ENCODE measurements at regions not wholly inside any gene's neighbourhood (a gene's known extent, or its start where the extent isn't known, plus 50 kb on each side); places are given as distances from the start of the nearest gene placed in this dataset.
A peak's percentile ranks its signal among the peaks of the same experiment; 100 is the strongest.

- Histone ChIP-seq H3K27ac (ENCODE audit: low read length) (no peak overlapping the region), H3K27me3 (ENCODE audit: control insufficient read depth in 1 of 2, insufficient read depth in 2 of 2, low read length in 2 of 2) (peaks cover 22 to 33% of the 10 kb centered on the region in 2 donors), H3K4me3 (ENCODE audit: low read length in 2 of 2) (no peak overlapping the region), H3K4me1 (ENCODE audit: control insufficient read depth, insufficient read depth, low read length) (no peaks in the 10 kb centered on the region), H3K9me3 (ENCODE audit: control insufficient read depth in 2 of 2, low read length in 2 of 2) (no peaks in the 10 kb centered on the region), H3K36me3 (ENCODE audit: control insufficient read depth in 2 of 2, insufficient read depth in 2 of 2, low read length in 2 of 2) (no peaks in the 10 kb centered on the region), H3K9ac (ENCODE audit: low read length in 2 of 2) (no peak overlapping the region)
Measured at GRCh38 chr17:79192503-79193351, 118.1 kb downstream of the ENGASE start.

- Histone ChIP-seq H3K9ac (ENCODE audit: low read length in 2 of 2) (no peak overlapping the region), H3K27me3 (ENCODE audit: control insufficient read depth in 1 of 2, insufficient read depth in 2 of 2, low read length in 2 of 2) (peaks cover 28 to 39% of the 10 kb centered on the region in 2 donors), H3K9me3 (ENCODE audit: control insufficient read depth in 2 of 2, low read length in 2 of 2) (no peaks in the 10 kb centered on the region)
Measured at GRCh38 chr17:79191270-79191934, 116.8 kb downstream of the ENGASE start.

GRCh38 chr17:79189305-79189704, 114.7 kb downstream of the ENGASE start:
- no peak overlapping the region for H3K27ac ChIP-seq (ENCODE audit: low read length)
- H3K9ac ChIP-seq (ENCODE audit: low read length in 2 of 2), result no peak overlapping the region
- no peaks in the 10 kb centered on the region for H3K36me3 ChIP-seq (ENCODE audit: control insufficient read depth in 2 of 2, insufficient read depth in 2 of 2, low read length in 2 of 2)
- no peaks in the 10 kb centered on the region for H3K9me3 ChIP-seq (ENCODE audit: control insufficient read depth in 2 of 2, low read length in 2 of 2)
- no peaks in the 10 kb centered on the region for H3K4me1 ChIP-seq (ENCODE audit: control insufficient read depth, insufficient read depth, low read length)
- H3K27me3 ChIP-seq (ENCODE audit: control insufficient read depth in 1 of 2, insufficient read depth in 2 of 2, low read length in 2 of 2), result peaks cover 39 to 50% of the 10 kb centered on the region in 2 donors
- no peak overlapping the region for H3K4me3 ChIP-seq (ENCODE audit: low read length in 2 of 2)

More at GRCh38 chr17:79191270-79191934, 116.8 kb downstream of the ENGASE start:
- Histone ChIP-seq H3K4me3 (ENCODE audit: low read length in 2 of 2) (no peak overlapping the region), H3K36me3 (ENCODE audit: control insufficient read depth in 2 of 2, insufficient read depth in 2 of 2, low read length in 2 of 2) (no peaks in the 10 kb centered on the region), H3K4me1 (ENCODE audit: control insufficient read depth, insufficient read depth, low read length) (no peaks in the 10 kb centered on the region), H3K27ac (ENCODE audit: low read length) (no peak overlapping the region)

GRCh38 chr17:79188685-79189084, 114.1 kb downstream of the ENGASE start:
- H3K27me3 ChIP-seq (ENCODE audit: control insufficient read depth in 1 of 2, insufficient read depth in 2 of 2, low read length in 2 of 2), result peaks cover 44 to 55% of the 10 kb centered on the region in 2 donors
- no peak overlapping the region for H3K9ac ChIP-seq (ENCODE audit: low read length in 2 of 2)
- no peak overlapping the region for H3K4me3 ChIP-seq (ENCODE audit: low read length in 2 of 2)
- H3K27ac ChIP-seq (ENCODE audit: low read length), result no peak overlapping the region
- no peaks in the 10 kb centered on the region for H3K9me3 ChIP-seq (ENCODE audit: control insufficient read depth in 2 of 2, low read length in 2 of 2)
- no peaks in the 10 kb centered on the region for H3K36me3 ChIP-seq (ENCODE audit: control insufficient read depth in 2 of 2, insufficient read depth in 2 of 2, low read length in 2 of 2)
- no peaks in the 10 kb centered on the region for H3K4me1 ChIP-seq (ENCODE audit: control insufficient read depth, insufficient read depth, low read length)

GRCh38 chr17:79188048-79188447, 113.4 kb downstream of the ENGASE start:
- Histone ChIP-seq H3K27me3 (ENCODE audit: control insufficient read depth in 1 of 2, insufficient read depth in 2 of 2, low read length in 2 of 2) (peaks cover 44 to 59% of the 10 kb centered on the region in 2 donors), H3K4me3 (ENCODE audit: low read length in 2 of 2) (no peak overlapping the region), H3K4me1 (ENCODE audit: control insufficient read depth, insufficient read depth, low read length) (no peaks in the 10 kb centered on the region), H3K9ac (ENCODE audit: low read length in 2 of 2) (no peak overlapping the region), H3K27ac (ENCODE audit: low read length) (no peak overlapping the region), H3K36me3 (ENCODE audit: control insufficient read depth in 2 of 2, insufficient read depth in 2 of 2, low read length in 2 of 2) (no peaks in the 10 kb centered on the region), H3K9me3 (ENCODE audit: control insufficient read depth in 2 of 2, low read length in 2 of 2) (no peaks in the 10 kb centered on the region)

GRCh38 chr17:79187186-79187585, 112.6 kb downstream of the ENGASE start:
- no peak overlapping the region for H3K4me3 ChIP-seq (ENCODE audit: low read length in 2 of 2)
- H3K9me3 ChIP-seq (ENCODE audit: control insufficient read depth in 2 of 2, low read length in 2 of 2), result no peaks in the 10 kb centered on the region
- no peak overlapping the region for H3K27ac ChIP-seq (ENCODE audit: low read length)
- no peaks in the 10 kb centered on the region for H3K4me1 ChIP-seq (ENCODE audit: control insufficient read depth, insufficient read depth, low read length)
- H3K9ac ChIP-seq (ENCODE audit: low read length in 2 of 2), result no peak overlapping the region
- H3K36me3 ChIP-seq (ENCODE audit: control insufficient read depth in 2 of 2, insufficient read depth in 2 of 2, low read length in 2 of 2), result no peaks in the 10 kb centered on the region
- H3K27me3 ChIP-seq (ENCODE audit: control insufficient read depth in 1 of 2, insufficient read depth in 2 of 2, low read length in 2 of 2), result peaks cover 39 to 54% of the 10 kb centered on the region in 2 donors

- H3K4me1 ChIP-seq (ENCODE audit: control insufficient read depth, insufficient read depth, low read length), result no peaks in the 10 kb centered on the region
- peaks cover 41 to 51% of the 10 kb centered on the region in 2 donors for H3K27me3 ChIP-seq (ENCODE audit: control insufficient read depth in 1 of 2, insufficient read depth in 2 of 2, low read length in 2 of 2)
- H3K9me3 ChIP-seq (ENCODE audit: control insufficient read depth in 2 of 2, low read length in 2 of 2), result no peaks in the 10 kb centered on the region
- no peak overlapping the region for H3K4me3 ChIP-seq (ENCODE audit: low read length in 2 of 2)
- H3K9ac ChIP-seq (ENCODE audit: low read length in 2 of 2), result no peak overlapping the region
- H3K36me3 ChIP-seq (ENCODE audit: control insufficient read depth in 2 of 2, insufficient read depth in 2 of 2, low read length in 2 of 2), result no peaks in the 10 kb centered on the region
- H3K27ac ChIP-seq (ENCODE audit: low read length), result no peak overlapping the region
Measured at GRCh38 chr17:79186406-79186805, 111.8 kb downstream of the ENGASE start.

GRCh38 chr17:79185671-79186070, 111.0 kb downstream of the ENGASE start:
- no peaks in the 10 kb centered on the region for H3K4me1 ChIP-seq (ENCODE audit: control insufficient read depth, insufficient read depth, low read length)
- H3K27ac ChIP-seq (ENCODE audit: low read length), result no peak overlapping the region
- no peaks in the 10 kb centered on the region for H3K36me3 ChIP-seq (ENCODE audit: control insufficient read depth in 2 of 2, insufficient read depth in 2 of 2, low read length in 2 of 2)
- no peak overlapping the region for H3K9ac ChIP-seq (ENCODE audit: low read length in 2 of 2)
- no peak overlapping the region for H3K4me3 ChIP-seq (ENCODE audit: low read length in 2 of 2)
- no peaks in the 10 kb centered on the region for H3K9me3 ChIP-seq (ENCODE audit: control insufficient read depth in 2 of 2, low read length in 2 of 2)
- peaks cover 41 to 48% of the 10 kb centered on the region in 2 donors for H3K27me3 ChIP-seq (ENCODE audit: control insufficient read depth in 1 of 2, insufficient read depth in 2 of 2, low read length in 2 of 2)

- Histone ChIP-seq H3K36me3 (ENCODE audit: control insufficient read depth in 2 of 2, insufficient read depth in 2 of 2, low read length in 2 of 2) (no peaks in the 10 kb centered on the region), H3K4me3 (ENCODE audit: low read length in 2 of 2) (peak overlapping the region in 1 of 2 donors; percentile 35), H3K27me3 (ENCODE audit: control insufficient read depth in 1 of 2, insufficient read depth in 2 of 2, low read length in 2 of 2) (peaks cover 36 to 41% of the 10 kb centered on the region in 2 donors), H3K9me3 (ENCODE audit: control insufficient read depth in 2 of 2, low read length in 2 of 2) (no peaks in the 10 kb centered on the region), H3K9ac (ENCODE audit: low read length in 2 of 2) (no peak overlapping the region), H3K27ac (ENCODE audit: low read length) (no peak overlapping the region), H3K4me1 (ENCODE audit: control insufficient read depth, insufficient read depth, low read length) (no peaks in the 10 kb centered on the region)
Measured at GRCh38 chr17:79184219-79184618, 109.6 kb downstream of the ENGASE start.

GRCh38 chr17:79183293-79184158, 108.9 kb downstream of the ENGASE start:
- H3K27ac ChIP-seq (ENCODE audit: low read length), result no peak overlapping the region
- H3K9me3 ChIP-seq (ENCODE audit: control insufficient read depth in 2 of 2, low read length in 2 of 2), result no peaks in the 10 kb centered on the region
- H3K9ac ChIP-seq (ENCODE audit: low read length in 2 of 2), result no peak overlapping the region
- H3K4me3 ChIP-seq (ENCODE audit: low read length in 2 of 2), result peak overlapping the region in 1 of 2 donors; percentile 35
- no peaks in the 10 kb centered on the region for H3K36me3 ChIP-seq (ENCODE audit: control insufficient read depth in 2 of 2, insufficient read depth in 2 of 2, low read length in 2 of 2)
- no peaks in the 10 kb centered on the region for H3K4me1 ChIP-seq (ENCODE audit: control insufficient read depth, insufficient read depth, low read length)
- peaks cover 34 to 41% of the 10 kb centered on the region in 2 donors for H3K27me3 ChIP-seq (ENCODE audit: control insufficient read depth in 1 of 2, insufficient read depth in 2 of 2, low read length in 2 of 2)
